NCI-H510A treated with DMSO at 0.1 percent for 48 hours (cell line): ENCODE measurements at regions not wholly inside any gene's neighbourhood (a gene's known extent, or its start where the extent isn't known, plus 50 kb on each side); places are given as distances from the start of the nearest gene placed in this dataset.

Source experiments
- DNase-seq: peaks from one replicate; lab custom pipeline; 2025; lab: John Stamatoyannopoulos, UW

- DNase-seq, result no peak
Observed at GRCh38 chr7:81606078-81606863, 163.6 kb downstream of the HGF start.

GRCh38 chr7:81605493-81605892, 164.4 kb downstream of the HGF start:
- DNase-seq, result no peak

- no peak for DNase-seq
Observed at GRCh38 chr7:81604808-81605174, 165.1 kb downstream of the HGF start.

- DNase-seq, result no peak
Observed at GRCh38 chr7:81604075-81604807, 165.6 kb downstream of the HGF start.

- no peak for DNase-seq
Observed at GRCh38 chr7:81600608-81601007, 169.2 kb downstream of the HGF start.

GRCh38 chr7:81598951-81599350, 170.9 kb downstream of the HGF start:
- DNase-seq, result no peak

GRCh38 chr7:81594767-81595166, 175.1 kb downstream of the HGF start:
- no peak for DNase-seq

- DNase-seq, result no peak
Observed at GRCh38 chr7:81590131-81590530, 179.7 kb downstream of the HGF start.

GRCh38 chr7:81584667-81585066, 185.2 kb downstream of the HGF start:
- DNase-seq, result no peak

GRCh38 chr7:81583882-81584533, 185.8 kb downstream of the HGF start:
- no peak for DNase-seq

GRCh38 chr7:81583090-81583489, 186.8 kb downstream of the HGF start:
- no peak for DNase-seq

- DNase-seq, result no peak
Observed at GRCh38 chr7:81577642-81578340, 192.1 kb downstream of the HGF start.

GRCh38 chr7:81574723-81575326, 195.0 kb downstream of the HGF start:
- no peak for DNase-seq

- DNase-seq, result no peak
Observed at GRCh38 chr7:81573932-81574331, 195.9 kb downstream of the HGF start.

GRCh38 chr7:81573128-81573527, 196.7 kb downstream of the HGF start:
- no peak for DNase-seq

- no peak for DNase-seq
Observed at GRCh38 chr7:81562581-81562980, 207.3 kb downstream of the HGF start.

GRCh38 chr7:81560708-81561107, 209.1 kb downstream of the HGF start:
- no peak for DNase-seq

GRCh38 chr7:81549484-81550016, 220.3 kb downstream of the HGF start:
- DNase-seq, result no peak

- no peak for DNase-seq
Observed at GRCh38 chr7:81534996-81535395, 234.9 kb downstream of the HGF start.

GRCh38 chr7:81534446-81534845, 235.4 kb downstream of the HGF start:
- no peak for DNase-seq

GRCh38 chr7:81533931-81534330, 235.9 kb downstream of the HGF start:
- DNase-seq, result no peak

GRCh38 chr7:81533426-81533825, 236.4 kb downstream of the HGF start:
- DNase-seq, result no peak
